ENCODE measurements at regions not wholly inside any gene's neighbourhood (a gene's known extent, or its start where the extent isn't known, plus 50 kb on each side); places are given as distances from the start of the nearest gene placed in this dataset.
"Not testable (repeated sequence)": the region's sequence is repeated elsewhere in the genome, so short reads cannot be mapped to it uniquely, and the experiment has no call there.

GRCh38 chr2:205864491-205864890 lies 182.2 kb downstream of the NRP2 start:
- H3K27me3 ChIP-seq (ENCODE audit: low read depth, low read length): no peaks in the 10 kb centered on the region
- H3K4me3 ChIP-seq (ENCODE audit: low read depth in 1 of 2, low read length in 2 of 2): no peak overlapping the region
- no peaks in the 10 kb centered on the region for H3K9me3 ChIP-seq (ENCODE audit: control insufficient read depth in 1 of 2, low read length in 2 of 2)
- H3K4me1 ChIP-seq (ENCODE audit: control insufficient read depth in 1 of 2, insufficient read depth in 2 of 2, low read length in 2 of 2): peaks cover 0 to 6% of the 10 kb centered on the region in 2 donors
- no peak overlapping the region for H3K27ac ChIP-seq (ENCODE audit: low read length)
- H3K36me3 ChIP-seq (ENCODE audit: control insufficient read depth in 1 of 2, insufficient read depth in 2 of 2, low read length in 2 of 2): no peaks in the 10 kb centered on the region

GRCh38 chr2:205862761-205863160 lies 180.5 kb downstream of the NRP2 start:
- H3K4me3 ChIP-seq (ENCODE audit: low read depth in 1 of 2, low read length in 2 of 2); H3K27me3 ChIP-seq (ENCODE audit: low read depth, low read length); H3K27ac ChIP-seq (ENCODE audit: low read length); H3K9me3 ChIP-seq (ENCODE audit: control insufficient read depth in 1 of 2, low read length in 2 of 2); H3K4me1 ChIP-seq (ENCODE audit: control insufficient read depth in 1 of 2, insufficient read depth in 2 of 2, low read length in 2 of 2); H3K36me3 ChIP-seq (ENCODE audit: control insufficient read depth in 1 of 2, insufficient read depth in 2 of 2, low read length in 2 of 2): not testable (repeated sequence)

- Histone ChIP-seq H3K27ac (ENCODE audit: low read length) (no peak overlapping the region), H3K9me3 (ENCODE audit: control insufficient read depth in 1 of 2, low read length in 2 of 2) (no peaks in the 10 kb centered on the region), H3K4me1 (ENCODE audit: control insufficient read depth in 1 of 2, insufficient read depth in 2 of 2, low read length in 2 of 2) (peaks cover 0 to 1% of the 10 kb centered on the region in 2 donors), H3K4me3 (ENCODE audit: low read depth in 1 of 2, low read length in 2 of 2) (no peak overlapping the region), H3K27me3 (ENCODE audit: low read depth, low read length) (no peaks in the 10 kb centered on the region), H3K36me3 (ENCODE audit: control insufficient read depth in 1 of 2, insufficient read depth in 2 of 2, low read length in 2 of 2) (no peaks in the 10 kb centered on the region)
Observed at GRCh38 chr2:205860885-205861284, 178.6 kb downstream of the NRP2 start.

- Histone ChIP-seq H3K27ac (ENCODE audit: low read length) (no peak overlapping the region), H3K4me1 (ENCODE audit: control insufficient read depth in 1 of 2, insufficient read depth in 2 of 2, low read length in 2 of 2) (no peaks in the 10 kb centered on the region), H3K36me3 (ENCODE audit: control insufficient read depth in 1 of 2, insufficient read depth in 2 of 2, low read length in 2 of 2) (no peaks in the 10 kb centered on the region), H3K4me3 (ENCODE audit: low read depth in 1 of 2, low read length in 2 of 2) (no peak overlapping the region), H3K9me3 (ENCODE audit: control insufficient read depth in 1 of 2, low read length in 2 of 2) (no peaks in the 10 kb centered on the region), H3K27me3 (ENCODE audit: low read depth, low read length) (no peaks in the 10 kb centered on the region)
Observed at GRCh38 chr2:205860181-205860580, 177.9 kb downstream of the NRP2 start.

- Histone ChIP-seq H3K27ac (ENCODE audit: low read length) (no peak overlapping the region), H3K4me1 (ENCODE audit: control insufficient read depth in 1 of 2, insufficient read depth in 2 of 2, low read length in 2 of 2) (no peaks in the 10 kb centered on the region), H3K9me3 (ENCODE audit: control insufficient read depth in 1 of 2, low read length in 2 of 2) (no peaks in the 10 kb centered on the region), H3K4me3 (ENCODE audit: low read depth in 1 of 2, low read length in 2 of 2) (no peak overlapping the region), H3K27me3 (ENCODE audit: low read depth, low read length) (no peaks in the 10 kb centered on the region), H3K36me3 (ENCODE audit: control insufficient read depth in 1 of 2, insufficient read depth in 2 of 2, low read length in 2 of 2) (no peaks in the 10 kb centered on the region)
Observed at GRCh38 chr2:205858881-205859441, 176.7 kb downstream of the NRP2 start.

GRCh38 chr2:205858275-205858674 lies 176.0 kb downstream of the NRP2 start:
- Histone ChIP-seq H3K27me3 (ENCODE audit: low read depth, low read length) (no peaks in the 10 kb centered on the region), H3K4me1 (ENCODE audit: control insufficient read depth in 1 of 2, insufficient read depth in 2 of 2, low read length in 2 of 2) (no peaks in the 10 kb centered on the region), H3K27ac (ENCODE audit: low read length) (no peak overlapping the region), H3K9me3 (ENCODE audit: control insufficient read depth in 1 of 2, low read length in 2 of 2) (no peaks in the 10 kb centered on the region), H3K4me3 (ENCODE audit: low read depth in 1 of 2, low read length in 2 of 2) (no peak overlapping the region), H3K36me3 (ENCODE audit: control insufficient read depth in 1 of 2, insufficient read depth in 2 of 2, low read length in 2 of 2) (no peaks in the 10 kb centered on the region)

- H3K4me3 ChIP-seq (ENCODE audit: low read depth in 1 of 2, low read length in 2 of 2): no peak overlapping the region
- H3K27me3 ChIP-seq (ENCODE audit: low read depth, low read length): no peaks in the 10 kb centered on the region
- H3K36me3 ChIP-seq (ENCODE audit: control insufficient read depth in 1 of 2, insufficient read depth in 2 of 2, low read length in 2 of 2): no peaks in the 10 kb centered on the region
- H3K9me3 ChIP-seq (ENCODE audit: control insufficient read depth in 1 of 2, low read length in 2 of 2): no peaks in the 10 kb centered on the region
- H3K4me1 ChIP-seq (ENCODE audit: control insufficient read depth in 1 of 2, insufficient read depth in 2 of 2, low read length in 2 of 2): no peaks in the 10 kb centered on the region
- no peak overlapping the region for H3K27ac ChIP-seq (ENCODE audit: low read length)
Observed at GRCh38 chr2:205857520-205858237, 175.4 kb downstream of the NRP2 start.

GRCh38 chr2:205852457-205852856 lies 170.2 kb downstream of the NRP2 start:
- Histone ChIP-seq H3K36me3 (ENCODE audit: control insufficient read depth in 1 of 2, insufficient read depth in 2 of 2, low read length in 2 of 2) (no peaks in the 10 kb centered on the region), H3K4me1 (ENCODE audit: control insufficient read depth in 1 of 2, insufficient read depth in 2 of 2, low read length in 2 of 2) (no peaks in the 10 kb centered on the region), H3K27ac (ENCODE audit: low read length) (no peak overlapping the region), H3K9me3 (ENCODE audit: control insufficient read depth in 1 of 2, low read length in 2 of 2) (no peaks in the 10 kb centered on the region), H3K27me3 (ENCODE audit: low read depth, low read length) (no peaks in the 10 kb centered on the region), H3K4me3 (ENCODE audit: low read depth in 1 of 2, low read length in 2 of 2) (no peak overlapping the region)

GRCh38 chr2:205850611-205851010 lies 168.3 kb downstream of the NRP2 start:
- Histone ChIP-seq H3K9me3 (ENCODE audit: control insufficient read depth in 1 of 2, low read length in 2 of 2) (no peaks in the 10 kb centered on the region), H3K27ac (ENCODE audit: low read length) (no peak overlapping the region), H3K27me3 (ENCODE audit: low read depth, low read length) (no peaks in the 10 kb centered on the region), H3K4me1 (ENCODE audit: control insufficient read depth in 1 of 2, insufficient read depth in 2 of 2, low read length in 2 of 2) (no peaks in the 10 kb centered on the region), H3K4me3 (ENCODE audit: low read depth in 1 of 2, low read length in 2 of 2) (no peak overlapping the region), H3K36me3 (ENCODE audit: control insufficient read depth in 1 of 2, insufficient read depth in 2 of 2, low read length in 2 of 2) (no peaks in the 10 kb centered on the region)

- Histone ChIP-seq H3K27ac (ENCODE audit: low read length) (no peak overlapping the region), H3K9me3 (ENCODE audit: control insufficient read depth in 1 of 2, low read length in 2 of 2) (no peaks in the 10 kb centered on the region), H3K27me3 (ENCODE audit: low read depth, low read length) (no peaks in the 10 kb centered on the region), H3K4me1 (ENCODE audit: control insufficient read depth in 1 of 2, insufficient read depth in 2 of 2, low read length in 2 of 2) (no peaks in the 10 kb centered on the region), H3K36me3 (ENCODE audit: control insufficient read depth in 1 of 2, insufficient read depth in 2 of 2, low read length in 2 of 2) (no peaks in the 10 kb centered on the region), H3K4me3 (ENCODE audit: low read depth in 1 of 2, low read length in 2 of 2) (no peak overlapping the region)
Observed at GRCh38 chr2:205850132-205850531, 167.8 kb downstream of the NRP2 start.

- H3K4me1 ChIP-seq (ENCODE audit: control insufficient read depth in 1 of 2, insufficient read depth in 2 of 2, low read length in 2 of 2): no peaks in the 10 kb centered on the region
- no peaks in the 10 kb centered on the region for H3K9me3 ChIP-seq (ENCODE audit: control insufficient read depth in 1 of 2, low read length in 2 of 2)
- H3K36me3 ChIP-seq (ENCODE audit: control insufficient read depth in 1 of 2, insufficient read depth in 2 of 2, low read length in 2 of 2): no peaks in the 10 kb centered on the region
- H3K27me3 ChIP-seq (ENCODE audit: low read depth, low read length): no peaks in the 10 kb centered on the region
- H3K4me3 ChIP-seq (ENCODE audit: low read depth in 1 of 2, low read length in 2 of 2): no peak overlapping the region
- H3K27ac ChIP-seq (ENCODE audit: low read length): no peak overlapping the region
Observed at GRCh38 chr2:205849136-205849535, 166.8 kb downstream of the NRP2 start.

- no peaks in the 10 kb centered on the region for H3K4me1 ChIP-seq (ENCODE audit: control insufficient read depth in 1 of 2, insufficient read depth in 2 of 2, low read length in 2 of 2)
- H3K27ac ChIP-seq (ENCODE audit: low read length): no peak overlapping the region
- H3K4me3 ChIP-seq (ENCODE audit: low read depth in 1 of 2, low read length in 2 of 2): no peak overlapping the region
- no peaks in the 10 kb centered on the region for H3K27me3 ChIP-seq (ENCODE audit: low read depth, low read length)
- H3K9me3 ChIP-seq (ENCODE audit: control insufficient read depth in 1 of 2, low read length in 2 of 2): no peaks in the 10 kb centered on the region
- no peaks in the 10 kb centered on the region for H3K36me3 ChIP-seq (ENCODE audit: control insufficient read depth in 1 of 2, insufficient read depth in 2 of 2, low read length in 2 of 2)
Observed at GRCh38 chr2:205848601-205849000, 166.3 kb downstream of the NRP2 start.

Measured in muscle layer of duodenum (tissue), 2 donors.